ENCODE measurements at regions not wholly inside any gene's neighbourhood (a gene's known extent, or its start where the extent isn't known, plus 50 kb on each side); places are given as distances from the start of the nearest gene placed in this dataset.
A peak's percentile ranks its signal among the peaks of the same experiment; 100 is the strongest.

DNA sequence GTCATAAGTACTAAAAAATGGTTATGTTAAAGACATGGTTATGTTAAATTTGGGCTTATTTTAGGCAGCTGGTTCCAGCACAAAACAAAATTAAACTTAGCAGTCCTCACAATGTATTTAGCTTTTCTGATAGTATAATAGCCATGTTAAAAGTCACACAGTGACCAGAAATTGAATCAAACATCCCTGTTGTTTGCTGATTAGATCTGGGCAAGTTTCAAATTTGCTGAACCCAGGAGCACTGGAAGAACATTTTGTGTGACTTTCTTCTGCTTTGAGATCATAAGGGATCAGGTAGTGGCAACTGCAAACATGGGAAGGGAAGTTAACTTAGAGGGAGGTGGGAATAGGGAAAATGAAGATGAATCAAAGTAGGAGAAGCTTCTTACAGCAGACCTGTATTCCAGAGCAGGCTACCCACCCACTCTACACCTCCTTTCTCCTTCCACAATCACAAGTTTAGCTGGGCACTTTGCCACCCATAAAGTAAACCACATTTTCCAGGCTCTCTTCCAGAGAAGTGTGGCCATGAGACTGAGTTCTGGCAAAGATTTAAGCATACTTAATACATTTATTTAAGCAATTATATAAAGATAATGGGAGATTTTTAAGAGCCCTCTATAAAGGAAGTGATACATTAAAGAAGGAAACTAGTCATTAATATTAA is 616.1 kb upstream of the LRATD1 start:
- H3K36me3 ChIP-seq (replicated peaks in 1 of 2; ENCODE audit: control insufficient read depth in 1 of 2, insufficient read depth in 2 of 2, low read length in 2 of 2): no peaks in the 10 kb centered on the region
- no peak overlapping the region for H2AFZ ChIP-seq (ENCODE audit: low read length)
- in situ Hi-C loops (cut with HindIII; ENCODE audit: extremely low pct_ligation_motif_present, low pct_unique_long_range_greater_than_20kb): no loop called here
- no peak overlapping the region for H3K4me3 ChIP-seq (replicated peaks in 1 of 3; ENCODE audit: insufficient read depth in 1 of 3, low read depth in 2 of 3, low read length in 3 of 3)
- H3K27ac ChIP-seq (ENCODE audit: extremely low read length, insufficient read depth, low read length): no peak overlapping the region
- DNase-seq (ENCODE audit: low spot score): no peak
- no peak for TF ChIP-seq XRCC5 (optimal IDR thresholded peaks at IDR 0.05; ENCODE audit: low read length)
- TF ChIP-seq BCL6 (CRISPR knock-in tag; IDR thresholded peaks at IDR 0.05): no peak
- TF ChIP-seq, protein P1, sequence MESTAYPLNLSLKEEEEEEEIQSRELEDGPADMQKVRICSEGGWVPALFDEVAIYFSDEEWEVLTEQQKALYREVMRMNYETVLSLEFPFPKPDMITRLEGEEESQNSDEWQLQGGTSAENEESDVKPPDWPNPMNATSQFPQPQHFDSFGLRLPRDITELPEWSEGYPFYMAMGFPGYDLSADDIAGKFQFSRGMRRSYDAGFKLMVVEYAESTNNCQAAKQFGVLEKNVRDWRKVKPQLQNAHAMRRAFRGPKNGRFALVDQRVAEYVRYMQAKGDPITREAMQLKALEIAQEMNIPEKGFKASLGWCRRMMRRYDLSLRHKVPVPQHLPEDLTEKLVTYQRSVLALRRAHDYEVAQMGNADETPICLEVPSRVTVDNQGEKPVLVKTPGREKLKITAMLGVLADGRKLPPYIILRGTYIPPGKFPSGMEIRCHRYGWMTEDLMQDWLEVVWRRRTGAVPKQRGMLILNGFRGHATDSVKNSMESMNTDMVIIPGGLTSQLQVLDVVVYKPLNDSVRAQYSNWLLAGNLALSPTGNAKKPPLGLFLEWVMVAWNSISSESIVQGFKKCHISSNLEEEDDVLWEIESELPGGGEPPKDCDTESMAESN (CRISPR knock-in tag; conservative IDR thresholded peaks at IDR 0.05): no peak
- TF ChIP-seq PHB2 (IDR thresholded peaks at IDR 0.05; ENCODE audit: partially characterized antibody): no peak
- ChIA-PET POLR2A (no interaction called here), CTCF (ENCODE audit: low intra/inter-chr PET ratio, low total read pairs) (no interaction called here)
- H3K27me3 ChIP-seq (ENCODE audit: control insufficient read depth in 1 of 2, insufficient read depth in 2 of 2, low read length in 2 of 2): no peaks in the 10 kb centered on the region
- H3K9me3 ChIP-seq (ENCODE audit: low read length): peaks cover 47% of the 10 kb centered on the region
- H4K20me1 ChIP-seq (ENCODE audit: insufficient read depth, low read length): no peaks in the 10 kb centered on the region
- intact Hi-C loops (cut with micrococcal nuclease; ENCODE audit: unreplicated experiment): no loop called here
- no peak for ATAC-seq
- no TSS peak for BruUV-seq (replicated peaks)
- no peaks in the 10 kb centered on the region for H3K79me2 ChIP-seq (ENCODE audit: insufficient read depth, low read length)
- FAIRE-seq: no peak
- no peaks in the 10 kb centered on the region for H3K4me1 ChIP-seq (ENCODE audit: insufficient read depth, low read length)
- H3K4me2 ChIP-seq (ENCODE audit: low read depth, low read length): no peak overlapping the region
- no peak overlapping the region for H3K9ac ChIP-seq (ENCODE audit: insufficient read depth, low read depth, low read length)

- intact Hi-C loops (cut with micrococcal nuclease; ENCODE audit: unreplicated experiment) (no loop called here), in situ Hi-C loops (cut with HindIII; ENCODE audit: extremely low pct_ligation_motif_present, low pct_unique_long_range_greater_than_20kb) (no loop called here)
- Histone ChIP-seq H3K4me3 (replicated peaks in 1 of 3; ENCODE audit: insufficient read depth in 1 of 3, low read depth in 2 of 3, low read length in 3 of 3) (no peak overlapping the region), H3K4me1 (ENCODE audit: insufficient read depth, low read length) (no peaks in the 10 kb centered on the region), H3K4me2 (ENCODE audit: low read depth, low read length) (no peak overlapping the region), H3K9ac (ENCODE audit: insufficient read depth, low read depth, low read length) (no peak overlapping the region), H3K36me3 (replicated peaks in 1 of 2; ENCODE audit: control insufficient read depth in 1 of 2, insufficient read depth in 2 of 2, low read length in 2 of 2) (no peaks in the 10 kb centered on the region), H3K79me2 (ENCODE audit: insufficient read depth, low read length) (no peaks in the 10 kb centered on the region), H4K20me1 (ENCODE audit: insufficient read depth, low read length) (no peaks in the 10 kb centered on the region), H2AFZ (ENCODE audit: low read length) (no peak overlapping the region), H3K27ac (ENCODE audit: extremely low read length, insufficient read depth, low read length) (no peak overlapping the region), H3K9me3 (ENCODE audit: low read length) (peaks cover 36% of the 10 kb centered on the region; the same call in 1 of the 2 replicates), H3K27me3 (ENCODE audit: control insufficient read depth in 1 of 2, insufficient read depth in 2 of 2, low read length in 2 of 2) (no peaks in the 10 kb centered on the region)
- no peak for FAIRE-seq
- ChIA-PET POLR2A (no interaction called here), CTCF (ENCODE audit: low intra/inter-chr PET ratio, low total read pairs) (no interaction called here)
- WGBS (ENCODE audit: low lambda C conversion rate): 2% methylated on average over 4 of the region's 4 CpGs
- no peak for ATAC-seq
- no peak for DNase-seq (ENCODE audit: low spot score)
- no TSS peak for BruUV-seq (replicated peaks)
- TF ChIP-seq ZNF576 (CRISPR knock-in tag; IDR thresholded peaks at IDR 0.05) (no peak), MAFF (IDR thresholded peaks at IDR 0.05; ENCODE audit: low read depth, low read length) (peak; percentile 79), RFXAP (CRISPR knock-in tag; IDR thresholded peaks at IDR 0.05; ENCODE audit: borderline replicate concordance) (no peak), ZNF224 (CRISPR knock-in tag; IDR thresholded peaks at IDR 0.05) (no peak), CCAR2 (optimal IDR thresholded peaks at IDR 0.05; ENCODE audit: low read depth, low read length) (no peak), NONO (IDR thresholded peaks at IDR 0.05) (no peak), NONO (CRISPR knock-in tag; conservative IDR thresholded peaks at IDR 0.05) (no peak), TERF1 (CRISPR knock-in tag; IDR thresholded peaks at IDR 0.05) (no peak)
- TF ChIP-seq, protein P2, sequence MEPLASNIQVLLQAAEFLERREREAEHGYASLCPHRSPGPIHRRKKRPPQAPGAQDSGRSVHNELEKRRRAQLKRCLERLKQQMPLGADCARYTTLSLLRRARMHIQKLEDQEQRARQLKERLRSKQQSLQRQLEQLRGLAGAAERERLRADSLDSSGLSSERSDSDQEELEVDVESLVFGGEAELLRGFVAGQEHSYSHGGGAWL (CRISPR knock-in tag; IDR thresholded peaks at IDR 0.05): no peak
- TF ChIP-seq, protein P3, sequence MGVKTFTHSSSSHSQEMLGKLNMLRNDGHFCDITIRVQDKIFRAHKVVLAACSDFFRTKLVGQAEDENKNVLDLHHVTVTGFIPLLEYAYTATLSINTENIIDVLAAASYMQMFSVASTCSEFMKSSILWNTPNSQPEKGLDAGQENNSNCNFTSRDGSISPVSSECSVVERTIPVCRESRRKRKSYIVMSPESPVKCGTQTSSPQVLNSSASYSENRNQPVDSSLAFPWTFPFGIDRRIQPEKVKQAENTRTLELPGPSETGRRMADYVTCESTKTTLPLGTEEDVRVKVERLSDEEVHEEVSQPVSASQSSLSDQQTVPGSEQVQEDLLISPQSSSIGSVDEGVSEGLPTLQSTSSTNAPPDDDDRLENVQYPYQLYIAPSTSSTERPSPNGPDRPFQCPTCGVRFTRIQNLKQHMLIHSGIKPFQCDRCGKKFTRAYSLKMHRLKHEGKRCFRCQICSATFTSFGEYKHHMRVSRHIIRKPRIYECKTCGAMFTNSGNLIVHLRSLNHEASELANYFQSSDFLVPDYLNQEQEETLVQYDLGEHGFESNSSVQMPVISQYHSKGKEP (CRISPR knock-in tag; IDR thresholded peaks at IDR 0.05): no peak
Measured at GRCh38 chr2:14018620-14019019, 613.9 kb upstream of the LRATD1 start.

Measured in HepG2 (cell line).